ENCODE measurements at regions not wholly inside any gene's neighbourhood (a gene's known extent, or its start where the extent isn't known, plus 50 kb on each side); places are given as distances from the start of the nearest gene placed in this dataset.
"Not testable (repeated sequence)": the region's sequence is repeated elsewhere in the genome, so short reads cannot be mapped to it uniquely, and the experiment has no call there.

GRCh38 chr5:143619040-143619439 lies 192.9 kb upstream of the HMHB1 start:
- no peak for DNase-seq

GRCh38 chr5:143618141-143618540 lies 193.8 kb upstream of the HMHB1 start:
- peak; percentile 75 to 92 for DNase-seq

GRCh38 chr5:143614831-143615230 lies 197.1 kb upstream of the HMHB1 start:
- peak; percentile 93 to 97 for DNase-seq

GRCh38 chr5:143613329-143613728 lies 198.6 kb upstream of the HMHB1 start:
- peak; percentile 43 to 71 for DNase-seq

- DNase-seq: no peak
These were observed 201.0 kb upstream of the HMHB1 start for GRCh38 chr5:143610946-143611345.

GRCh38 chr5:143606043-143606752 lies 202.7 kb upstream of the NR3C1 start:
- DNase-seq: no peak

GRCh38 chr5:143605403-143606005 lies 202.0 kb upstream of the NR3C1 start:
- DNase-seq: no peak

GRCh38 chr5:143601917-143602333 lies 198.4 kb upstream of the NR3C1 start:
- no peak for DNase-seq

GRCh38 chr5:143601357-143601756 lies 197.9 kb upstream of the NR3C1 start:
- DNase-seq: no peak

GRCh38 chr5:143600396-143601075 lies 197.1 kb upstream of the NR3C1 start:
- DNase-seq: no peak

GRCh38 chr5:143599474-143599873 lies 196.0 kb upstream of the NR3C1 start:
- DNase-seq: no peak

- DNase-seq: no peak
These were observed 193.3 kb upstream of the NR3C1 start for GRCh38 chr5:143596824-143597223.

GRCh38 chr5:143594902-143595818 lies 191.7 kb upstream of the NR3C1 start:
- DNase-seq: peak in 1 of 2 experiments; percentile 36

- DNase-seq: no peak
These were observed 190.2 kb upstream of the NR3C1 start for GRCh38 chr5:143593723-143594122.

GRCh38 chr5:143592648-143593047 lies 189.2 kb upstream of the NR3C1 start:
- DNase-seq: no peak

- no peak for DNase-seq
These were observed 185.6 kb upstream of the NR3C1 start for GRCh38 chr5:143588933-143589662.

- DNase-seq: not testable (repeated sequence)
These were observed 184.6 kb upstream of the NR3C1 start for GRCh38 chr5:143588121-143588520.

GRCh38 chr5:143586781-143587362 lies 183.4 kb upstream of the NR3C1 start:
- DNase-seq: no peak

GRCh38 chr5:143585970-143586369 lies 182.5 kb upstream of the NR3C1 start:
- no peak for DNase-seq

GRCh38 chr5:143583409-143583808 lies 179.9 kb upstream of the NR3C1 start:
- DNase-seq: no peak

GRCh38 chr5:143582869-143583268 lies 179.4 kb upstream of the NR3C1 start:
- DNase-seq: no peak

GRCh38 chr5:143582176-143582575 lies 178.7 kb upstream of the NR3C1 start:
- DNase-seq: peak in 1 of 2 experiments; percentile 2
